HG03060 (cell line): ENCODE measurements at regions not wholly inside any gene's neighbourhood (a gene's known extent, or its start where the extent isn't known, plus 50 kb on each side); places are given as distances from the start of the nearest gene placed in this dataset.

Experiments used
- ATAC-seq: cut with Tn5 transposase; IDR thresholded peaks from one replicate; pipeline ENCODE4 v1.9.1; 2021; ENCODE audit warnings: low read depth, moderate number of reproducible peaks; ENCODE audit not compliant: unreplicated experiment

DNA sequence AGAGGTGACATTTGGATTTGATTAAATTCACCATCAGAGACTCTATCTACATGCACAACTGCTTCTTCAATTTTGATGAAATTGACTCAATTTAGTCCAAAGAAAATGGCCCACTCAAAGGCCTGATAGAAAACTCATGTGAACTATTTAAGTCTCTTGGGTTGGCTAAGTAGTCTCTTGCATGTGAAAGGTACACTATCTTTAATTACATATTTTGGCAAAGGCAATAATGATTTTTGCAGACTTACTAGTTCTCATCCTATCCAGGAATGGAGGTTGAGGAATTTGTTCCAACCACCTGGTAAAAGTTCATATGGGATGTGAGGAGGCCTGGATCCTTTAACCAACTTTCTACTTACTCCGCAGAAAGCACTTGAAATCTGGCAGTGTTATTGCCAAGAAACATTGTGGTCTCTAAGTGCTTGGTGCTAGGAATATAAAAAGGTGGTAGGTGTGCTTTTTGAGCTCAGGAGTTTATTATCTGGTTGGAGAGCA lies 618.6 kb upstream of the MKI67 start:
- no peak for ATAC-seq

DNA sequence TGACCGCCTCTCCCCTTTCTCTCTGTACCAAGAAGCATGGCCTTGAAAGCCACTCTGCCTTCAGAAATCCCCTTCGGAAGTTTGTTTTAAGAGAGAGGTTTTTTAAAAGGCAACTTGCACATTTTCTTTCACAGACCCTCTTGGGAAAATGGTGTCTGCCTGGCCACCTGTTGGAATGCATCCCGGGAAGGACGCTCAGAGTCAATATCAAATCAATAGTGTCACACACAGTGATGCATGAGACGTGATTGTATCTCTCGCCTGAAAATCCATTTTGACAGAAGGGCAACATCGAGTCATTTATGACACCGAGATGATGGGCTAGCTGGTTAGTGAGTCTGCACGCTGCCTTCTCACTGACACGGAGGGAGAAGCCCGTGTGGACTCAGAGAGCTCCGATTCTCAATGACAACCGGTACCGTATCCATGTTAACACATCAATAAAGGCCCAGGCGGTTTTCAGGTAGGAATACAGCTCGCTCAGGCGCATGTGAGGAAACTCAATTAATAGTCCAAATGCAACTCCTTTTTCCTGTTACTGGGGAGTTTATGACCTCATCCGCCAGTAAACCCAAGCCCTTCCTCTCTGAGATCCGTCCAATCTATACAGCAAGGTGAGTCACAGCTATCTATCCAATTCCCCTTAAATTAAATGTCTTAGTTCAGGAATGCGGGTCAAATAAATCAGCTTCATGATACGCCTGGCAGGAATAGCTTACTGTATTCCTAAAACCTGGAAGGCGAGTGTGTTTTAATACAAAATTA lies 621.5 kb upstream of the MKI67 start:
- ATAC-seq = no peak

DNA sequence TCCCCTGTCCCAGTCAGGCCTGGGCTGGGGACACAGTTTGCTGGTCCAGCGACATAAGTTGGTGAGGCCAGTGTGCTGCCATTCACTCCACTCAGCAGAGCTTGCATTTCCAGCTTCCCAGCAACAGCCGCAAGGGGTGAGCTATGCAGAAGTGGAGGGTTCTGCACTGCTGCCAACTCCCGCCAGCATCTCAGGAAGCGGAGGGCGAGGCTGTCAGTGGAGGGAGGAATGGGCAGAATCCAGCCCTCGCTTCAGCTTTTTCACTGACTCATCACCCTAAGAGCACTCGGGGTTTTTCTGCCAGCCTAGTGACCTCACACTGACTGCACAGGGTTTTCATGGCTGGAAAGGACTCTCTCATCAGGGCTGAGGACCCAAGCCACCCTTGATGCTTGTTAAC lies 625.1 kb upstream of the MKI67 start:
- no peak for ATAC-seq

DNA sequence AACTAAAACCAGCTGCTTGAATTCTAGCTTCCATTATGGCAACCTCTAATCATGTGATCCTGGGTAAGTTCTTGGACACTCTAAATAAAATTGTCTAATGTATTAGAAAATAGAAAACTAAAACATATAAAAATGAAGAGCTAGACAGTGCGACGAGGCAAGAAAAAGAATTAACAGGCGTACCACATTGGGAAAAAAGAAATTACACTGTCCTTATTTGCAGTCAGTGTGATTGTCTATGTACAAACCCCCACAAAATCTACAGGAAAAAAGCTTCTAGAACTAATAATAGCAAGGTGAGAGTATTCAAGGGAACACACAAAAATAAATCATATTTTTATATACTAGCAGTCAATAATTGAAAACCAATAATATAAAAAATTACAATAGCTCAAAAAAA lies 625.6 kb upstream of the MKI67 start:
- ATAC-seq = no peak

DNA sequence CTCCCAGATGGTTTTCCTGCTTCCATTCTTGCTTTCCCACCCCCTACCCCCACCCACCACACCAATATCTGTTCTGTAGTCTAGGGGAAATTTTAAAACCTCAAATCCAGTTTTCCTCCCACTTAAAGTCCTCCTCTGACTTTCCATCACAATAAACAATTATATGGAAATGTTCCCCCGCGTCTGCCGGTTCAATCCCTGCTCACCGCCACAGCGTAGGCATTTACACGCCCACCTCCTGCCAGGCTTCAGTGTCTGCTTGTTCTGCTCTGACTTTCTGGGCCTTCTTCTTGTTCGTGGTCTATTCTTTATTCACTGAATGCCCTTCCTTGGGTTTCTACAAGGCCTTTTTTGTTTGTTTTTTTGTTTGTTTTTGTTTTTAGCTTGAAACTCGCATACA lies 633.0 kb upstream of the MKI67 start:
- no peak for ATAC-seq

DNA sequence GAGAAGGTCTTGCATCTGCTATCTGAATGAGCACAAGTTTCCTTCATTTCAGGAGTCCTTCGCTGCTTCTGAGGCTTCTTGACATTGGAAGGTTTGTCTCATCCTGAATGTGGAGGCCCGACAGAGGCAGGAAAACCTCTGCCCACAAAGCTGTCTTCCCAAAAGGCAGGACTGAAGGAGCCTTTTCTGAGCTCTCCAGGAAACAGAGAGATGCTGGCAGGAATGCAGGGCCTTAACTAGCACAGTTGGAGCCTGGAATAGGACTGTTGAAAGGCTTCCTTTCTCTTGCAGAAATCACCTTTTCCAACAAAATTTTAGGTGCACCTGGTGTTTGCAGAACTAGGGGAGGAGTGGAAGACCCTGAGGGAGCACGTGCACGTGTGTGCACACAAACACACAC lies 637.4 kb upstream of the MKI67 start:
- no peak for ATAC-seq

DNA sequence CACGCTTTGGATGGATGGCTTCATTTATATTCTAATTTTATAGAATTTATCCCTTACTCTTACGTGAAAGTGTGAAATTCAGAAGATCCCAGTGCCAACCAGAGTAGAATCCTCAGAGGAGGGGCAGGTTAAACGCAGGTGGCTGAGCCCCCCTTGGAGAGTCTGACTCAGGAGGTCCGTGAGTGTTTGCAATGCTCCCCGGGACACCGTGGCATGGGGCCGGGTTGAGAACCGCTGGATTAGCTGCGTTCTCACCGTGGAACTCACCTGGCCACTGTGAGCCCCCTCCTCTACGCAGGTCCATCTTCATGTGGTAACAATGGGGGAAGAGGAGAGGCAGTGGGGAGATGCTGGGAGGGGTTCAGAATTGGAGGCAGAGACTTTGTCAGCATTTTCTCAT lies 638.0 kb upstream of the MKI67 start:
- ATAC-seq = no peak

DNA sequence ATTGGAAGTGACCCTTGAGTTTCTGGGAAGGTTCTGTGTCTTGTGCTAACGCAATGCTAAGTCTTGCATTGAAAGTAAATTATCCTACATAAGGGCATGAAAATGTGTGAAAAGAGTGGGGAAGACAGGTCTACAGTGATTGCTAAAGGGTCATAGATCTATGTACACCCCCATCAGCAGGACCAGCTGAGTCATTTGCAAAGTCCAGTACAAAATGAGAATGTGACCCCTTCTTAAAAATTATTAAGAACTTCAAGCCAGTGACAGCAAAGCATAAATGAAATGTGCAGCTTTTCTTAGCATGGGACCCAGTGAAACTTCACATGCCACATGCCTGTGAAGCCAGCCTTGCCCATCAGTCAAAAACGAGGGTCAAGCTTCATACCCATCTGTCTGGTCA lies 640.7 kb upstream of the MKI67 start:
- ATAC-seq = no peak

DNA sequence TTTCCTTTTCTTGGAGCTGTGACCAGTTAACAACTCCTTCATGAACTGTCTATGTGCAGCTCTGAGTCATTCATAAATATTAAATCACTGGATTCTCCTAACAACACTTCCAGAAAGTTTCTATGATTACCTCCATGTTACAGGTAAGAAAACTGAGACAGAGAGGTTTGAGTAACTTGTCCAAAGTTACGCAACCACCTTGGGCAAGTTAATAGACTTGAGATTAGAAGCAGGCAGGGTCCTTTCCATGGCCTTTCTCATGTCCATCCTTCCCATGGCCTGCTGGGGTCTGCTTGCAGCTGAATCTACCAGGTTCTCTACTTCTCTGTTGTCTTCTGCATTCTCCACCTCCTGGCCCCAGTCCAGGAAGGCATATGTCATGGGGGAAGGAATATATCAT lies 648.8 kb upstream of the MKI67 start:
- no peak for ATAC-seq

DNA sequence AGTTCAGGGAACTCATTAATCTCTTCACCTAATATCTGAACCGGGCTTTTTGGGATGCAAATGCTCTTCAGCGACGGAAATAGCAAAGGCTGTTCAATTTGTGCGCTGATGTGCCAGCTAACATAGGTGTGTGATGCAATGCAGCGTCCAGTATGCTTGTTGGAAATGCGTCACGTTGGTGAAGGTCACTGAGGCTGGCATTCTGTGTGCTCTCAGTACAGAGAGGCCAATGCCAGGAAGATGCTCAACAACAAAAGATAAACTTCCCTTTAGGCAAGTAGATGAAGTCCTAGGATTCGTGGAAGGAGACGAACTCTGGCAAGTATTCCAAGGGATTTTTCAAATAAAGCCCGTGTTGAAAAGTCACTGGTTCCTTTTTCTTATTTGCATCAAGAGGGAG lies 649.5 kb upstream of the MKI67 start:
- ATAC-seq = no peak

DNA sequence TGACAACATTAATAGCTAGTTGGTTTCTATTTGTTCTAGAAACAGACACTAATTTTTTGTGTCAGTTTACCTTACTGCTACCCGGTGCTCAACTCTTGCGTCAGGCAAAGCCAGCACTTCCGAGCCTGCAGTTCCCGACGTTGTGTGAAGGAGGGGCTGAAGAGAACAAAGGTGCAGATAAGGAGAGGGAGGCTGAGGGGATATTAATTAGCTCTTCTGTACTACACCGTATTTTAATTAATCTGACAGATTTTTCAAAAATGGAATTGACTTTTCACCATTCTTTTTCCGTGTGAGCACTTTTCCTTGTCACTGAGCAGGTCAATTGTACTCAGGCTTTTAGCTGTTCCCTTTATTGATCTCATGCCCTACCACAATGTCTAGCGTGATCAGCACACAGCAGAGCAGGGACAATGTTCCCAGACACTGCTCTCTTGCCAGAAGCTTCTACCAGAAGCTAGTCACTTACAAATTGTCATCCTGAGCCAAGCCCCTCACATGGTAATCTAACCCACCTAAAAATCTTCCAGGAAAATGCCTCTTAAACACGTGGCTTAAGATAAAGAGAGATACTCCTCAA lies 650.5 kb upstream of the MKI67 start:
- no peak for ATAC-seq

DNA sequence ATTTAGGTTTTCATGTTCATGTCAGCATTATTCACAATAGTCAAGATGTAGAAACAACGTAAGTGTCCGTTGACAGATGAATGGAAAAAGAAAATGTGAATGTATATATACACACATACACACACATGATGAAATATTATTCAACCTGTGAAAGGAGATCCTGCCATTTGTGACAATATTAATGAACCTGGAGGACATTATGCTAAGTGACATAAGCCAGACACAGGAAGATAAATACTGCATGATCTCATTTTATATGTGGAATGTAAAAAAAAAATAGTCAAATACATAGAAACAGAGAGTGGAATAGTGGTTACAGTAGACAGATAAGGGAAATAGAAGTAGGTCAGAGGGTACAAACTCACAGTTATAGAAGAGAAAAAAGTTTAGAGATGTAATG lies 651.1 kb upstream of the MKI67 start:
- no peak for ATAC-seq

DNA sequence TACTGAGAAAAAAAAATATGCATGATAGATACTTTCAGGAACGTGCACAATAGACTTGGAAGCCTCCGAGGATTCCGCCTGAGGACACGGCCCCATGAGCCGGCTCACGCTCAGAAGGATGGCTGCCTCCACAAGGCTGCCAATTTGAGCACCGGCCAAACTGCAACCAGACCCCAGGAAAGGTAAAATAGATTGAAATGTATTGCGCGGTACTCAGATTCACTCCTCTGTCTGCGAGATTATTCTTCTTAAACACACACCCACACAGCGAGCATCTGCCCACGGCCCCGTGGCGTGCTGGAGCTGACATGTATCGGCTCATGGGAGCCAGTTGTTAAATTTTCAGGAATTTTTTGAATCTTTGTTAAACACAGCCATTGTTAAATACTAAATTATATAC lies 653.2 kb upstream of the MKI67 start:
- no peak for ATAC-seq

DNA sequence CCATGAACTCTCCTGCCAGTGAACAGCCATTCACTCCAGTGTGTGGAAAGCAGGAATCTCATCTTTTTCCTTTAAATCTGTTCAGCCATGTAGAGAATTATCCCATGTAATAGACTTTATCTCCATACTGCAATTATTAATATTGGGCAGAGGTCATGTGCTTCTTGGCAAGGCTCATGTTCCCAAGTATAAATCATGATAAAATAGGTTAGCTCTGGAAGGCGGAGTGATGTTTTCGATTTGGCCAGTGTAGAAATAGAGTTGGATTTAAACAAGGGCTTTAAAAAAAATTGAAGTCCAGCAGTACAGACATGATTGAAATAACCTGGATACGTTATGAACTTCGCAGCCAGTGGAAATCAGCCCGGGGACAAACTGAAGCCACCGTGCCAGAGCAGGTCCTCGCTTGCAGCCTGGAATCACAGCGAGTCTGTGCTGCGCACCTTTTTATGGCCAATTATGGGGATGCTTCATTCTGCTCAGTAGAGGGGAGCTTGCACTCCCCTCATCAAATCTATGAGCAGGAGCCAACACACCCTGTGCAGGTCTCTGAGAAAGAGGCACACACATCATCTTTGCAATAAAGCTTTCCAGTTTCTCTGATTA lies 654.0 kb upstream of the MKI67 start:
- ATAC-seq = no peak

DNA sequence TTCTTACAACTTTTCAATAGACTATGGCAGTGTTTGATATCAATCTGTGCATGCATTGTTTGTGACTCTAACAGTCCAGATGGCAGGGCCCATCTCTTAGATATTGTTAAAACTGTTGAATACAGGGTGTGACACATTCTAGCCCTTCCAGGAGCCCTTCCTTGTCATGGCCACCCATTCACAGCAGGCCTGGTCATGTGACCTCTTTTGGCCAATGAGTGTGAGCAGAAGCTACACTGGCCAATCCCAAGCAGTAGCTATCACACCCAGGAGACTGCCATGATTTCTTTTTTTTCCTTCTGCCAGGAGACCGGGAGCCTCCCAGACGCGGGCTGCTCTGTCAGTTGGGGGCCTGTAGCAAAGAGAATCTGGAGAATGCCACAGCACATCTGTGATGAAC lies 655.4 kb upstream of the MKI67 start:
- ATAC-seq = no peak

DNA sequence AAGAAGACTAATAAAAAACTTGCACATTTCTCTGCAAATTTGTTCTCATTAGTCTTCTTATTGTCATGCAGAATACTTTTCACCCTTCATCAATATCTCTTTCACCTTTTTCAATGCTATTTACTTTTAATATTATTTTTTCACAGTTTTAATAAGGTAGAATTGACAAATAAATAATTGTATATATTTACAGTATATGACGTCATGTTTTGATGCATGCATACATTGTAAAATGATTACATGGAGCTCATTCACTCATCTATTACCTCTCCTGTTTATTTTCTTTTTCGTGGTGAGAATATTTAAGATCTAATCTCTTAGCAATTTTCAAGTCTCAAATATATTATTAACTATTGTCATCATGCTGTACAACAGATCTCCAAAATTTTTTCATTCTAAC lies 658.2 kb upstream of the MKI67 start:
- ATAC-seq = no peak

DNA sequence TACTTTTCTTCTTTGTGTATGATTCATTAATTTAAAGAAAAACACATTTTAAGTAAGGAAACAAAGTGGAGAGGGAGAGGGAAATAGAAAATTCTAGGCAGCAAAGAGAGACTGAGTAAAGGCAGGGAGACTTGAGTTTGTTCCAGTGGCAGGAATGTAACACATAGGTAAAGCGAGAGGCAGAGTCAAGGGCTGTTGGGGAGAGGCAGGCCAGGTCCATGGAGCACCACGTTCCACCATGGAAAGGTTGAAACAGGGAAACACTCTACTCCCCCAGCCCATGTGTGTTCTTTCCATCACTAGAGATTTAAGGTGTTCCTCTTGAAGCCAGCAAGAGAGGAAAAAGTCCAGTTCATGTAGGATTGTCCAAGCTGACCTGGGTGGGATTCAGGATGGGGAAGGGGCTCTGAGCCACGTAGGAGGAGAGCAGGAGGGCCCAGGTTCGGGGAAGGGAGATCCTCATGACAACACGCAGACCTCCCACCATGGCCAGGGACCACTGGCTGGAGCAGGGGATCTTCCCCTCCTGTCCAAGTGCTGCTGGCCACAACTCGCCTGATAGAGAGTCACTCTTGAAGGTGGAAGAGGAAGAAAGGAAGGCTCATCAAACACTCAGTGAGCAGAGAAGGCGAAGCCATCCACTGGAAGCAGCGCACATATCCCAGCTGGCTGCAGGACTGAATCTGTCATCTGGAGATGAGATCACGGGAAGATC lies 666.4 kb upstream of the MKI67 start:
- no peak for ATAC-seq

DNA sequence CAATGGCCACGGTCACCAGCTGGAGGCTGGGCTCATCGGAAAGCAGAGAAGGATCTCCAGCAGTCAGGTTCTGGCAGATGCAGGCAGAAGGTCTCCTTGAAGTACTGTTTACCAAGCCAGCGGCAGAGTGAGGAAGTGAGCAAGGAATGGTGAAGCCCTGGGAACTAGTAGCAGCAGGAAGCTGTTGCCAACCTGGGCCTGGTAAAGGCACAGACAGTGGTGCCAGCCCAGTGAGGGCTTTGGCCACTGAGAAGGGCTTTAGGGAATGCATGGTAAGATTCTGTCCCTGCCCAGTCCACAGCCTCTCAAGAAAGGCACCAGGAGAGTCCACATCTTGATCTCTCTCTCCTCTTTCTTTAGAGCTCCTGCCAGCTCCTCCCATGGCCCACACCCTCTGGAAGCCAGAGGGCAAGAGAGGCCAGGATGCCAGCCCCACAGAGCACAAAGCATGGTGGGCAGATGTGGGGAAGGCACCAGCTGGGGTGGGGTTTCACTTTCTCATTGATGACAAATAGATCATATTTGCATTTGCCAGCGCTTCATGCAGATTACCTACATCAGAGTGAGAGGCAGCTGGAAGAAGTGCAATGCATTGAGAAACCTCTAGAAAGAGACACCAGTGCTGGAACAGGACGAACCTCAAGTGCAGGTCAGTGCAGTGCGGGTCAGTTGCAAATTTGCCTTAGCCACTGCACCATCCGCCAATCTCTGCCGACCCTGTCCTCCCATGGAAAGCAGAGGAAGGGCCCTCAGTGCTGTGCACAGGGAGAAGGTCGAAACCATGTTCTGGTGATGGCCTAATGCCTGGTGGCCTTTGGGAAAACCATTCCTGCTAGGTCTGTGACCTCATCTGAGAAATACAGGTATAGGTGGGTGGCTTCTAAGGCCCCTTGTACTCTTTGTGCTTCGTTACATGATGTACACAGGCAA lies 667.8 kb upstream of the MKI67 start:
- ATAC-seq = no peak

DNA sequence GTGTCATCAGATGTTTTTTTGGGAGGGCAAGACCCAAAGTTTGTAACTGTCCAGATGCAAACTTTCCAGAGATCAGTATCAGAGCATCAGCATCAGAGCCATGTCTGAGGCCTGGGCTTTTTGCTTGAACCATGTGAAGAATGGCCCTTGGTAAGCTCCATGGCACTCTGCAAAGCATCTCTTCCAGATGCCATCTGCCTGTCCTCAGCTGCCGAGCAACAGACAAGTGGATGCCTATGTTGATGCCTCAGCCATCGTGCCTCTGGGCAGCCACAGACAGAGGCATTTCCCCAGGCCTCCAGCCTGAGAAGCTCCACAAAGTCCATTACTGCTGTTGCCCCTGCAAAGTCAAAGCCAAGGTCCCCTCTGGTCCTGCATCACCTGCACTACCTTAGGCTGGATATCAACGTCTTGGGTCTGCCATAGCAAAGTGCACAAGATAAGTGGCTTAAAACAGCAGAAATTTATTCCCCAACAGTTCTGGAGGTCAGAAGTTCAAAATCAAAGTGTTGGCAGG lies 670.2 kb upstream of the MKI67 start:
- no peak for ATAC-seq

DNA sequence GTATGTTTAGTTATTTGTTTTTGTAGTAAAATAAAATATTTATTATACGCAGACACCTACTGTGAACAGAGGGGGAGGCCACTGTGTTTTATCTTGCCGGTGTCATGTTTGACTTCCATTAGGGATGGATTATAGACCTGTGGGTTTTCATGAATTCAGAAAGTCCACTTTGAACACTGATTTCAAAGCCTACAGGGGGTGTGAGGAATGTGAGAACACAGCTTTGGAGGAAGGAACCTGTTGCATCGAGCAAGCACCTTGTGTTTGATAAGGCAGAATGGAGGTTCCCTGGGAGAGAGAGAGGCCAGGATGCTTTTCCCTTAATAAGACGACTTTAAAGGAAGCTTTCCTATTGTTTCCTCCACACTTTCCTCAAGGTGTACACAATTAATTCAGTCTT lies 665.0 kb upstream of the MGMT start:
- no peak for ATAC-seq
